Psoas muscle (tissue), 7 donors: ENCODE measurements at regions not wholly inside any gene's neighbourhood (a gene's known extent, or its start where the extent isn't known, plus 50 kb on each side); places are given as distances from the start of the nearest gene placed in this dataset.

Experiments
- ATAC-seq, 4 donors: fragments of 200-7000 bp; cut with Tn5 transposase; one replicate each; pipeline ENCODE4 v1.9.1; 2020; ENCODE audit warnings: moderate library complexity in 3 of 4, mild to moderate bottlenecking in 2 of 4
- DNase-seq, 2 donors: peaks; one replicate each; pipeline ENCODE4 v3.0.0-alpha.2; 2020
- H3K27ac ChIP-seq: fragments of 200-600 bp; one replicate; pipeline ENCODE4 v1.8.0; 2022
- H3K27me3 ChIP-seq, 3 donors: fragments of 200-600 bp in 1 of 3; one replicate each; pipeline versions ENCODE4 v1.6.1 to v1.8.0; 2013 to 2022; ENCODE audit warnings: low read length in 2 of 3, mild to moderate bottlenecking in 2 of 3, moderate library complexity in 1 of 3; ENCODE audit not compliant: insufficient read depth in 3 of 3
- H3K36me3 ChIP-seq, 2 donors: fragments of 200-600 bp in 1 of 2; one replicate each; pipeline versions ENCODE4 v1.6.1 to v1.8.0; 2013 to 2022; ENCODE audit warnings: low read depth in 1 of 2, mild to moderate bottlenecking in 1 of 2, moderate library complexity in 1 of 2; ENCODE audit not compliant: insufficient read depth in 1 of 2
- H3K4me1 ChIP-seq: fragments of 200-600 bp; one replicate; pipeline ENCODE4 v1.8.0; 2022
- H3K4me3 ChIP-seq: fragments of 200-600 bp; one replicate; pipeline ENCODE4 v1.8.0; 2022; ENCODE audit warnings: mild to moderate bottlenecking
- H3K9me3 ChIP-seq: fragments of 200-600 bp; one replicate; pipeline ENCODE4 v1.8.0; 2022
- WGBS, 3 donors: extraction: QIAGEN DNeasy Blood & Tissue Kit; methylation state at CpG; one replicate each; pipeline versions ENCODE4 v1.1.6 to v1.1.7; 2013; 5-methylcytosine and 5-hydroxymethylcytosine counted together
- intact Hi-C, 2 donors: fragments of 100-400 bp; cut with DNase I; formaldehyde crosslinking; loops; one replicate each; pipeline versions ENCODE4 v1.11.0 to v1.14.2; 2022
- TF ChIP-seq, protein P1 (sequence below): fragments of 200-600 bp; IDR thresholded peaks from one replicate; pipeline ENCODE4 v1.8.0; 2022; ENCODE audit warnings: antibody characterized with exemption
- donor health status: healthy with polysubstance abuse.
- donor health status: DM: no; HTN: no; CAD: no; lungs with moderate emphysema.
- donor health status: Bipolar disorder and iron deficiency.
- donor health status: healthy.
- donor health status: DM: yes; HTN: yes; CAD: no.
- donor health status: DM: no; HTN: no; CAD: no.
- donor health status: DM: yes; HTN: yes; CAD: no.

DNA sequence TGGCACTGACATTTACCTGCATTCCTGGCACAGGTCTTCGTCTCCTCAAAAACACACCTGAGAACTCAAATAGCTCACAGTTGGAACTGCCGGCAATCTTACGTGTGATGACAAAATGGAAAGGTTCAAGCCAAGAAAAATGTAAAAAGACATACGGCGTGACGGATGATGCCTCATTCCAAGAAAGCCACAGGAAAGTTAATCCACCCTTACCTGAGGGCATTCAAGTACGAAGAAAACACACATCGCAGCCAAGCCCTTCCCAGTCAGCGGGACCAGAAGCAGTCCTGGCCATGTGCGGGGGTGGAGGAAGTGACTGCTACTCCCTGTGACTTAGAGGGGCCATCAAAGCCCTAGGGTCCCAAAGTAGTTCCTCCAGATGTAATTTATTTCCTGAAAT, 986.3 kb upstream of the CELF4 start:
- no peaks in the 10 kb centered on the region for H3K9me3 ChIP-seq
- H3K36me3 ChIP-seq: no peaks in the 10 kb centered on the region
- intact Hi-C loops: no loop called here
- TF ChIP-seq, protein P1, sequence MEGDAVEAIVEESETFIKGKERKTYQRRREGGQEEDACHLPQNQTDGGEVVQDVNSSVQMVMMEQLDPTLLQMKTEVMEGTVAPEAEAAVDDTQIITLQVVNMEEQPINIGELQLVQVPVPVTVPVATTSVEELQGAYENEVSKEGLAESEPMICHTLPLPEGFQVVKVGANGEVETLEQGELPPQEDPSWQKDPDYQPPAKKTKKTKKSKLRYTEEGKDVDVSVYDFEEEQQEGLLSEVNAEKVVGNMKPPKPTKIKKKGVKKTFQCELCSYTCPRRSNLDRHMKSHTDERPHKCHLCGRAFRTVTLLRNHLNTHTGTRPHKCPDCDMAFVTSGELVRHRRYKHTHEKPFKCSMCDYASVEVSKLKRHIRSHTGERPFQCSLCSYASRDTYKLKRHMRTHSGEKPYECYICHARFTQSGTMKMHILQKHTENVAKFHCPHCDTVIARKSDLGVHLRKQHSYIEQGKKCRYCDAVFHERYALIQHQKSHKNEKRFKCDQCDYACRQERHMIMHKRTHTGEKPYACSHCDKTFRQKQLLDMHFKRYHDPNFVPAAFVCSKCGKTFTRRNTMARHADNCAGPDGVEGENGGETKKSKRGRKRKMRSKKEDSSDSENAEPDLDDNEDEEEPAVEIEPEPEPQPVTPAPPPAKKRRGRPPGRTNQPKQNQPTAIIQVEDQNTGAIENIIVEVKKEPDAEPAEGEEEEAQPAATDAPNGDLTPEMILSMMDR: no peak
- H3K27ac ChIP-seq: no peak overlapping the region
- H3K4me1 ChIP-seq: no peaks in the 10 kb centered on the region
- DNase-seq (no peak), ATAC-seq (no peak)
- no peak overlapping the region for H3K4me3 ChIP-seq
- 61 to 72% (median 71%) methylated on average over 10 of the region's 10 CpGs for WGBS, 3 donors
- H3K27me3 ChIP-seq: no peaks in the 10 kb centered on the region

DNA sequence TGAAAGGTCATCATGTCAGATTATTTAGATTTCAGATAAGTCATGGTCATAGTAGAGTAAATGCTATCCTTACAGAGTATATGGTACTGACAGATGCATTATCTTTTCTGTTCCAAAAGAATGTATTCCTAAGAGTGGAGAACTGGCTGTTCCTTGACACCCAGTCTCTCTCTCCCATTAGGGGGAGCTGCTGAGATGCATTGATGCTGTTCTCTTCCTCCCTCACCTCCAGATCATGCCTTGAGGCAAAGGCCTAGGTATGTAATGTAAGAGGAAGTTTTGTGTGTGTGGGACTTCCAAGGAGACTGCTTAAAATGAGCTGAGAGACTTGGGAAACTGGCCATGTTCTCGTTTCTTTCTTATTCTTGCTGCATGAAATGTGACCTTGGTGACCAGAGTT, 979.5 kb upstream of the CELF4 start:
- 43 to 65% (median 62%) methylated on average over 1 of the region's 1 CpG for WGBS, 3 donors
- no peaks in the 10 kb centered on the region for H3K27me3 ChIP-seq
- TF ChIP-seq, protein P1: no peak
- intact Hi-C loops: no loop called here
- no peak overlapping the region for H3K4me3 ChIP-seq
- H3K36me3 ChIP-seq: no peaks in the 10 kb centered on the region
- DNase-seq: no peak
- H3K4me1 ChIP-seq: no peaks in the 10 kb centered on the region
- H3K9me3 ChIP-seq: no peaks in the 10 kb centered on the region
- H3K27ac ChIP-seq: no peak overlapping the region
- ATAC-seq: no peak

DNA sequence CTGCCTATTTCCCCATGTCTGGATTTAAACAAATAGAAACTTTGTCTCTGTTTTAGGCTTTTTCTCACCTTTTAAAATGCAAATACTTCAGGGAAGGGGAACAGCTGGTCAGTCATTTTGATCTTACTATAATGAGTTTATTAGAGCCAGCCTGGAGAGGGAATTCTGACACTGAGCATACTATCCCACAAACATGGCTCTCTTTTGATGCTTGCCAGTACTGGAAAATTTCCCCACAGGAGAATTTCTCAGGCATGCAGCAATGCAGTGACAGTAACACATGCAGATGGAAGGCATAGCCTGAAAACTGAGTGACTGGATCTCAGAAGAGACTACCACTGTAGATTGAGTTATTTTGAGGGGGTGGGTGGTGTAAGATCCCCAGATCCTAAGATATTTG, 974.3 kb upstream of the CELF4 start:
- intact Hi-C loops: no loop called here
- Histone ChIP-seq H3K4me3 (no peak overlapping the region), H3K4me1 (no peaks in the 10 kb centered on the region)

DNA sequence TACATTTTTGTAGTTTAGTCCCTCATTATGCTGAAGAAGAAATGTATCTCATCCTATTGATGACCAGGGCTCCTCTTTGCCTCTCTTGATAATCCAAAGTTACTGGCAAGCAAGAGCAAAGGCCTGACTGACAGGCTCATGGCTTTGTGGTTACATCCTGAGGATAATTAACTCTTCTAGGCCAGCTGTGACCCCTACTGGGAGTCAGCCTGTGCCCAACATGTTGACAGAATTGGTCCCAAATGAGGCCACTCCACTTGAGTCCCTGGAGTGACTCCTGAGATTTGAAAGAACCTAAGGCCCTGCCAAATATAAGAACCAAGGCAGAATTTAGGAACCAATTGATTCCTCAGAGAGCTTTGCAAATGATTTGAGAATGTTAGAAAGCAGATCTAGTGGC, 973.8 kb upstream of the CELF4 start:
- Histone ChIP-seq H3K4me1 (no peaks in the 10 kb centered on the region), H3K9me3 (no peaks in the 10 kb centered on the region), H3K4me3 (no peak overlapping the region), H3K36me3 (no peaks in the 10 kb centered on the region), H3K27me3 (no peaks in the 10 kb centered on the region), H3K27ac (no peak overlapping the region)
- intact Hi-C loops: no loop called here
- TF ChIP-seq, protein P1: no peak
- DNase-seq (no peak), ATAC-seq (no peak)

More for the DNA sequence above, 974.3 kb upstream of the CELF4 start:
- H3K27ac ChIP-seq: no peak overlapping the region
- H3K36me3 ChIP-seq: no peaks in the 10 kb centered on the region
- ATAC-seq: no peak
- TF ChIP-seq, protein P1: no peak
- no peaks in the 10 kb centered on the region for H3K9me3 ChIP-seq
- H3K27me3 ChIP-seq: no peaks in the 10 kb centered on the region
- no peak for DNase-seq

DNA sequence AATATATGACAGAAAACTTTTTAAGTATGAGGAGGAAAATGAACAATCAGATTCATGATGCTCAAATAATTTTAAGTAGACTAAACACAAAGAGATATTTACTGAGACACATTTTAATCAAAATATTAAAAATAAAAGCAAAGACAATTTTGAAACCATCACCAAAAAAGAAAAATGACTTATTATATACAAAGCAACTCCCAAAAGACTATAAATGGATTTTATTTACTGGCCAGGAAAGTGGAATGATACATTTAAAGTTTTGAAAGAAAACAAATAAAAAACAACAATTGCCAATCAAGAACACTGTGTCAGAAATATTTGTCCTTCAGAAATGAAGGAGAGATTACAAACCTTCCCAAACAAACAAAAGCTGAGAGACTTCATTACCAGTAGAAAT, 968.5 kb upstream of the CELF4 start:
- no peaks in the 10 kb centered on the region for H3K36me3 ChIP-seq
- ATAC-seq (no peak), DNase-seq (no peak)
- no peaks in the 10 kb centered on the region for H3K9me3 ChIP-seq
- no peaks in the 10 kb centered on the region for H3K4me1 ChIP-seq
- TF ChIP-seq, protein P1: no peak
- H3K4me3 ChIP-seq: no peak overlapping the region
- H3K27me3 ChIP-seq: no peaks in the 10 kb centered on the region
- H3K27ac ChIP-seq: no peak overlapping the region
- intact Hi-C loops: no loop called here
